Neuronal stem cell (in vitro differentiated cells): ENCODE measurements at regions not wholly inside any gene's neighbourhood (a gene's known extent, or its start where the extent isn't known, plus 50 kb on each side); places are given as distances from the start of the nearest gene placed in this dataset.

Experiments used
- DNase-seq: peaks from one replicate; pipeline ENCODE4 v3.0.0-alpha.2; 2013; ENCODE audit warnings: low spot score
- H2AFZ ChIP-seq: one replicate; pipeline ENCODE4 v1.6.1; 2013; ENCODE audit warnings: mild to moderate bottlenecking, low read length, inconsistent platforms
- H2AK5ac ChIP-seq: 2 replicates; pipeline ENCODE4 v1.6.1; 2013; ENCODE audit warnings: low read depth, mild to moderate bottlenecking, inconsistent platforms, low read length, moderate library complexity, mixed read lengths
- H2BK120ac ChIP-seq: 2 replicates; pipeline ENCODE4 v1.6.1; 2013; ENCODE audit warnings: low read depth, mild to moderate bottlenecking, inconsistent platforms, low read length, moderate library complexity, mixed read lengths
- H2BK12ac ChIP-seq: one replicate; pipeline ENCODE4 v1.6.1; 2013; ENCODE audit warnings: low read length, inconsistent platforms
- H2BK15ac ChIP-seq: 2 replicates; pipeline ENCODE4 v1.6.1; 2013; ENCODE audit warnings: mild to moderate bottlenecking, low read length, inconsistent platforms, mixed read lengths
- H2BK5ac ChIP-seq: one replicate; pipeline ENCODE4 v1.6.1; 2013; ENCODE audit warnings: inconsistent platforms, mild to moderate bottlenecking, low read length, moderate library complexity
- H3K14ac ChIP-seq: one replicate; pipeline ENCODE4 v1.6.1; 2013; ENCODE audit warnings: low read length, inconsistent platforms
- H3K18ac ChIP-seq: 2 replicates; pipeline ENCODE4 v1.6.1; 2013; ENCODE audit warnings: low read length, inconsistent platforms
- H3K23ac ChIP-seq: 2 replicates; pipeline ENCODE4 v1.6.1; 2013; ENCODE audit warnings: low read depth, mild to moderate bottlenecking, mixed read lengths, low read length, inconsistent platforms; ENCODE audit not compliant: poor library complexity
- H3K27ac ChIP-seq: replicated peaks from 3 replicates; pipeline ENCODE4 v1.5.1; 2013; ENCODE audit warnings: low read length, inconsistent platforms
- H3K27me3 ChIP-seq, 3 experiments: 2 replicates each; pipeline ENCODE4 v1.6.1; 2013; ENCODE audit warnings: low read length in 3 of 3, mild to moderate bottlenecking in 2 of 3, inconsistent platforms in 1 of 3, low read depth in 1 of 3, mixed read lengths in 1 of 3, moderate library complexity in 1 of 3; ENCODE audit not compliant: control insufficient read depth in 3 of 3, insufficient read depth in 3 of 3
- H3K36me3 ChIP-seq, 2 donors: replicated peaks in 1 of 2; 2 replicates each; pipeline ENCODE4 v1.6.1; 2013; ENCODE audit warnings: low read length in 2 of 2; ENCODE audit not compliant: control insufficient read depth in 2 of 2, insufficient read depth in 2 of 2
- H3K4ac ChIP-seq: 2 replicates; pipeline ENCODE4 v1.6.1; 2013; ENCODE audit warnings: inconsistent platforms, mild to moderate bottlenecking, low read length, moderate library complexity
- H3K4me1 ChIP-seq, 2 donors: 1 replicate in 1 of 2; 2 replicates in 1 of 2; pipeline ENCODE4 v1.6.1; 2013; ENCODE audit warnings: low read length in 2 of 2, low read depth in 1 of 2; ENCODE audit not compliant: control insufficient read depth in 2 of 2, insufficient read depth in 1 of 2
- H3K4me2 ChIP-seq: one replicate; pipeline ENCODE4 v1.6.1; 2013; ENCODE audit warnings: mild to moderate bottlenecking, low read length, inconsistent platforms; ENCODE audit not compliant: insufficient read depth, poor library complexity, severe bottlenecking
- H3K4me3 ChIP-seq, 2 donors: 2 replicates each; pipeline ENCODE4 v1.5.1; 2013; ENCODE audit warnings: low read length in 2 of 2, mild to moderate bottlenecking in 2 of 2, inconsistent platforms in 1 of 2, moderate library complexity in 1 of 2
- H3K79me1 ChIP-seq: one replicate; pipeline ENCODE4 v1.6.1; 2013; ENCODE audit warnings: low read depth, mild to moderate bottlenecking, inconsistent platforms, low read length, moderate library complexity
- H3K9ac ChIP-seq: one replicate; pipeline ENCODE4 v1.6.1; 2013; ENCODE audit warnings: mild to moderate bottlenecking, low read depth, low read length, inconsistent platforms; ENCODE audit not compliant: poor library complexity
- H3K9me3 ChIP-seq, 2 donors: replicated peaks in 1 of 2; 2 replicates each; pipeline versions ENCODE3 to v1.6.1; 2013; ENCODE audit warnings: low read length in 2 of 2, mild to moderate bottlenecking in 2 of 2, inconsistent platforms in 1 of 2, low read depth in 1 of 2, mixed read lengths in 1 of 2, moderate library complexity in 1 of 2; ENCODE audit not compliant: control insufficient read depth in 2 of 2, insufficient read depth in 1 of 2
- H4K8ac ChIP-seq: one replicate; pipeline ENCODE4 v1.6.1; 2013; ENCODE audit warnings: low read depth, mild to moderate bottlenecking, inconsistent platforms, low read length, moderate library complexity
- H4K91ac ChIP-seq: one replicate; pipeline ENCODE4 v1.6.1; 2013; ENCODE audit warnings: low read length, low read depth, mild to moderate bottlenecking, inconsistent platforms; ENCODE audit not compliant: poor library complexity
- WGBS, 2 donors: extraction: QIAGEN DNeasy Blood & Tissue Kit; methylation state at CpG; one replicate each; pipeline ENCODE4 v1.1.7; 2013; ENCODE audit warnings: missing lambda C conversion rate in 2 of 2, mixed read lengths in 1 of 2; ENCODE audit not compliant: insufficient read length in 2 of 2, insufficient replicate concordance in 1 of 2; ENCODE audit errors: extremely low coverage in 2 of 2; 5-methylcytosine and 5-hydroxymethylcytosine counted together

GRCh38 chr6:167736486-167737204, 90.1 kb upstream of the AFDN start:
- no peaks in the 10 kb centered on the region for H3K27me3 ChIP-seq
- peak overlapping the region; percentile 96 for H2BK15ac ChIP-seq
- H2AFZ ChIP-seq = no peak overlapping the region
- H2BK5ac ChIP-seq = no peak overlapping the region
- H3K27ac ChIP-seq = no peak overlapping the region
- H3K14ac ChIP-seq = peak overlapping the region; percentile 90
- no peaks in the 10 kb centered on the region for H3K36me3 ChIP-seq
- peak overlapping the region; percentile 96 for H2AK5ac ChIP-seq
- peak overlapping the region; percentile 40 for H3K4ac ChIP-seq
- no peaks in the 10 kb centered on the region for H3K79me1 ChIP-seq
- no peak for DNase-seq
- H3K4me1 ChIP-seq = peaks cover 0 to 6% of the 10 kb centered on the region in 2 donors
- H3K4me2 ChIP-seq = no peak overlapping the region
- H3K18ac ChIP-seq = peak overlapping the region; percentile 88
- peak overlapping the region; percentile 36 for H3K9ac ChIP-seq
- H4K8ac ChIP-seq = no peak overlapping the region
- no peak overlapping the region for H2BK120ac ChIP-seq
- H2BK12ac ChIP-seq = peak overlapping the region; percentile 85
- no peak overlapping the region for H3K4me3 ChIP-seq
- H3K9me3 ChIP-seq = peaks cover 0 to 6% of the 10 kb centered on the region in 2 donors
- H4K91ac ChIP-seq = no peak overlapping the region
- no CpG with 5 or more reads among the region's 18 CpGs for WGBS, 2 donors
- H3K23ac ChIP-seq = peak overlapping the region; percentile 75

GRCh38 chr6:167737205-167737830, 89.4 kb upstream of the AFDN start:
- no peak overlapping the region for H3K4me3 ChIP-seq
- H2AK5ac ChIP-seq = peak overlapping the region; percentile 96
- H3K4ac ChIP-seq = no peak overlapping the region
- no peak overlapping the region for H4K91ac ChIP-seq
- peak overlapping the region; percentile 96 for H2BK15ac ChIP-seq
- H3K27me3 ChIP-seq = no peaks in the 10 kb centered on the region
- H3K23ac ChIP-seq = peak overlapping the region; percentile 75
- no peak for DNase-seq
- H3K14ac ChIP-seq = peak overlapping the region; percentile 90
- H3K9me3 ChIP-seq = peaks cover 0 to 4% of the 10 kb centered on the region in 2 donors
- H3K36me3 ChIP-seq = no peaks in the 10 kb centered on the region
- H3K27ac ChIP-seq = no peak overlapping the region
- H2BK120ac ChIP-seq = no peak overlapping the region
- no CpG with 5 or more reads among the region's 23 CpGs for WGBS, 2 donors
- H3K4me2 ChIP-seq = no peak overlapping the region
- peak overlapping the region; percentile 85 for H2BK12ac ChIP-seq
- peak overlapping the region; percentile 69 for H2BK5ac ChIP-seq
- H4K8ac ChIP-seq = no peak overlapping the region
- H3K9ac ChIP-seq = no peak overlapping the region
- H2AFZ ChIP-seq = no peak overlapping the region
- H3K79me1 ChIP-seq = no peaks in the 10 kb centered on the region
- peak overlapping the region; percentile 88 for H3K18ac ChIP-seq
- H3K4me1 ChIP-seq = peaks cover 0 to 6% of the 10 kb centered on the region in 2 donors

GRCh38 chr6:167738386-167738785, 88.3 kb upstream of the AFDN start:
- no peak overlapping the region for H3K23ac ChIP-seq
- no peak overlapping the region for H3K9ac ChIP-seq
- H2BK12ac ChIP-seq = no peak overlapping the region
- peaks cover 0 to 6% of the 10 kb centered on the region in 2 donors for H3K4me1 ChIP-seq
- no peak overlapping the region for H2AFZ ChIP-seq
- H3K4me2 ChIP-seq = no peak overlapping the region
- no peaks in the 10 kb centered on the region for H3K36me3 ChIP-seq
- no peaks in the 10 kb centered on the region for H3K79me1 ChIP-seq
- DNase-seq = no peak
- no peak overlapping the region for H2BK5ac ChIP-seq
- no peak overlapping the region for H4K8ac ChIP-seq
- H3K18ac ChIP-seq = peak overlapping the region; percentile 52
- no peak overlapping the region for H3K14ac ChIP-seq
- no peak overlapping the region for H2BK120ac ChIP-seq
- no peak overlapping the region for H3K27ac ChIP-seq
- H3K4ac ChIP-seq = no peak overlapping the region
- H3K27me3 ChIP-seq = no peaks in the 10 kb centered on the region
- H3K9me3 ChIP-seq = peaks cover 0 to 4% of the 10 kb centered on the region in 2 donors
- no CpG with 5 or more reads among the region's 13 CpGs for WGBS, 2 donors
- no peak overlapping the region for H4K91ac ChIP-seq
- no peak overlapping the region for H2AK5ac ChIP-seq
- H2BK15ac ChIP-seq = no peak overlapping the region
- H3K4me3 ChIP-seq = no peak overlapping the region

- no CpG with 5 or more reads among the region's 23 CpGs for WGBS, 2 donors
- no peak for DNase-seq
These were observed 86.8 kb upstream of the AFDN start for GRCh38 chr6:167739721-167740475.

More at GRCh38 chr6:167739721-167740475, 86.8 kb upstream of the AFDN start:
- H3K4me1 ChIP-seq = no peaks in the 10 kb centered on the region
- no peak overlapping the region for H2BK15ac ChIP-seq
- H3K9me3 ChIP-seq = peaks cover 4 to 5% of the 10 kb centered on the region in 2 donors
- no peak overlapping the region for H4K91ac ChIP-seq
- no peak overlapping the region for H3K4me3 ChIP-seq
- no peaks in the 10 kb centered on the region for H3K79me1 ChIP-seq
- no peak overlapping the region for H2BK120ac ChIP-seq
- H3K23ac ChIP-seq = peak overlapping the region; percentile 58
- H2BK5ac ChIP-seq = no peak overlapping the region
- no peak overlapping the region for H3K4me2 ChIP-seq
- peak overlapping the region; percentile 54 for H4K8ac ChIP-seq
- no peak overlapping the region for H3K4ac ChIP-seq
- no peak overlapping the region for H2AFZ ChIP-seq
- H3K36me3 ChIP-seq = no peaks in the 10 kb centered on the region
- no peak overlapping the region for H2BK12ac ChIP-seq
- H3K9ac ChIP-seq = no peak overlapping the region
- no peak overlapping the region for H3K27ac ChIP-seq
- no peak overlapping the region for H3K14ac ChIP-seq
- no peak overlapping the region for H2AK5ac ChIP-seq
- H3K18ac ChIP-seq = peak overlapping the region; percentile 53
- H3K27me3 ChIP-seq = no peaks in the 10 kb centered on the region
